HEK293 (cell line): ENCODE measurements at regions not wholly inside any gene's neighbourhood (a gene's known extent, or its start where the extent isn't known, plus 50 kb on each side); places are given as distances from the start of the nearest gene placed in this dataset.

Experiments
- CTCF ChIA-PET: fragments of 350-600 bp; formaldehyde crosslinking; extraction: SDS; loops from one replicate; lab custom pipeline; 2021; ENCODE audit warnings: antibody characterized with exemption; lab: Yijun Ruan, JAX
- POLR2A ChIA-PET: fragments of 300-600 bp; formaldehyde crosslinking; extraction: SDS; loops from one replicate; lab custom pipeline; 2020; ENCODE audit warnings: antibody characterized with exemption, inconsistent platforms; lab: Yijun Ruan, JAX
- H3K27ac ChIP-seq: fragments of 200-500 bp; sonication (Bioruptor generic); 2 replicates; pipeline ENCODE4 v1.5.1; 2014; ENCODE audit warnings: low read depth, low read length, control low read depth, inconsistent platforms; ENCODE audit errors: extremely low read depth
- H3K36me3 ChIP-seq, 2 experiments: fragments of 200-500 bp in 1 of 2; sonication (Bioruptor generic) in 1 of 2; 1 replicate in 1 of 2; 2 replicates in 1 of 2; pipeline ENCODE4 v1.5.1; 2014 to 2017; ENCODE audit warnings: inconsistent platforms in 2 of 2, low read length in 2 of 2; ENCODE audit not compliant: control insufficient read depth in 2 of 2, insufficient read depth in 1 of 2
- H3K4me1 ChIP-seq: fragments of 200-500 bp; sonication (Bioruptor generic); 2 replicates; pipeline ENCODE4 v1.5.1; 2014; ENCODE audit warnings: mild to moderate bottlenecking, low read length, inconsistent platforms; ENCODE audit not compliant: control insufficient read depth, insufficient read depth
- H3K4me3 ChIP-seq: 2 replicates; pipeline ENCODE4 v1.5.1; 2011; ENCODE audit warnings: low read depth, mild to moderate bottlenecking, control low read depth, low read length, moderate library complexity
- H3K9me3 ChIP-seq: fragments of 200-500 bp; sonication (Bioruptor generic); 2 replicates; pipeline ENCODE4 v1.5.1; 2014; ENCODE audit warnings: low read depth, low read length, inconsistent platforms; ENCODE audit not compliant: control insufficient read depth, insufficient read depth
- GFI1B ChIP-seq: fragments of 450-650 bp; formaldehyde crosslinking; IDR thresholded peaks from 2 replicates; pipeline ENCODE4 v1.5.1; 2016; ENCODE audit warnings: missing biosample characterization, missing genetic modification characterization
- GLIS1 ChIP-seq: fragments of 450-650 bp; formaldehyde crosslinking; IDR thresholded peaks from 2 replicates; pipeline ENCODE4 v1.5.1; 2016; ENCODE audit warnings: missing biosample characterization, missing genetic modification characterization
- GLIS2 ChIP-seq: fragments of 450-650 bp; formaldehyde crosslinking; IDR thresholded peaks from 2 replicates; pipeline ENCODE4 v1.5.1; 2016; ENCODE audit warnings: missing biosample characterization, missing genetic modification characterization
- HOXA7 ChIP-seq: sonication (generic); formaldehyde crosslinking; IDR thresholded peaks from 2 replicates; pipeline ENCODE4 v1.8.1; 2022; ENCODE audit warnings: missing genetic modification reagents, borderline replicate concordance
- KLF7 ChIP-seq: fragments of 450-650 bp; formaldehyde crosslinking; IDR thresholded peaks from 2 replicates; pipeline ENCODE4 v1.5.1; 2016; ENCODE audit warnings: missing biosample characterization, missing genetic modification characterization, borderline replicate concordance
- OVOL3 ChIP-seq: fragments of 450-650 bp; formaldehyde crosslinking; IDR thresholded peaks from 2 replicates; pipeline ENCODE4 v1.5.1; 2016; ENCODE audit warnings: missing biosample characterization, missing genetic modification characterization
- SP3 ChIP-seq: fragments of 450-650 bp; formaldehyde crosslinking; IDR thresholded peaks from 2 replicates; pipeline ENCODE4 v1.5.1; 2016; ENCODE audit warnings: missing biosample characterization, missing genetic modification characterization
- TRIM28 ChIP-seq: IDR thresholded peaks from 2 replicates; pipeline ENCODE4 v1.6.1; 2011; ENCODE audit warnings: low read length, control low read depth, borderline replicate concordance
- YY1 ChIP-seq: fragments of 450-650 bp; formaldehyde crosslinking; IDR thresholded peaks from 2 replicates; pipeline ENCODE4 v1.5.1; 2018; ENCODE audit warnings: missing biosample characterization, missing genetic modification characterization
- ZBTB7A ChIP-seq: fragments of 450-650 bp; formaldehyde crosslinking; IDR thresholded peaks from 2 replicates; pipeline ENCODE4 v1.5.1; 2016; ENCODE audit warnings: low read depth, missing biosample characterization, missing genetic modification characterization
- ZEB2 ChIP-seq: fragments of 450-650 bp; formaldehyde crosslinking; IDR thresholded peaks from 2 replicates; pipeline ENCODE4 v1.5.1; 2016; ENCODE audit warnings: missing biosample characterization, missing genetic modification characterization
- ZNF174 ChIP-seq: fragments of 450-650 bp; formaldehyde crosslinking; IDR thresholded peaks from 2 replicates; pipeline ENCODE4 v1.5.0; 2017; ENCODE audit warnings: missing biosample characterization, mild to moderate bottlenecking, missing genetic modification characterization
- ZNF184 ChIP-seq: fragments of 450-650 bp; IDR thresholded peaks from 2 replicates; pipeline ENCODE4 v1.5.1; 2018; ENCODE audit warnings: missing biosample characterization, mild to moderate bottlenecking, missing genetic modification characterization
- ZNF214 ChIP-seq: fragments of 450-650 bp; formaldehyde crosslinking; IDR thresholded peaks from 2 replicates; pipeline ENCODE4 v1.5.1; 2017; ENCODE audit warnings: missing biosample characterization, mild to moderate bottlenecking, missing genetic modification characterization, borderline replicate concordance
- ZNF266 ChIP-seq: fragments of 450-650 bp; formaldehyde crosslinking; IDR thresholded peaks from 2 replicates; pipeline ENCODE4 v1.5.1; 2016; ENCODE audit warnings: missing biosample characterization, missing genetic modification characterization, low read depth
- ZNF37A ChIP-seq: fragments of 450-650 bp; IDR thresholded peaks from 2 replicates; pipeline ENCODE4 v1.5.1; 2018; ENCODE audit warnings: missing biosample characterization, missing genetic modification characterization
- ZNF514 ChIP-seq: fragments of 450-650 bp; formaldehyde crosslinking; IDR thresholded peaks from 2 replicates; pipeline ENCODE4 v1.5.1; 2016; ENCODE audit warnings: missing biosample characterization, missing genetic modification characterization
- ZNF521 ChIP-seq: fragments of 450-650 bp; formaldehyde crosslinking; IDR thresholded peaks from 2 replicates; pipeline ENCODE4 v1.5.1; 2017; ENCODE audit warnings: missing biosample characterization, mild to moderate bottlenecking, missing genetic modification characterization
- ZNF555 ChIP-seq: fragments of 450-650 bp; formaldehyde crosslinking; conservative IDR thresholded peaks from 2 replicates; pipeline ENCODE4 v1.5.1; 2017; ENCODE audit warnings: missing biosample characterization, mild to moderate bottlenecking, missing genetic modification characterization, inconsistent platforms
- ZNF561 ChIP-seq: fragments of 450-650 bp; IDR thresholded peaks from 2 replicates; pipeline ENCODE4 v1.5.1; 2018; ENCODE audit warnings: missing biosample characterization, missing genetic modification characterization, borderline replicate concordance
- ZNF624 ChIP-seq: fragments of 450-650 bp; formaldehyde crosslinking; IDR thresholded peaks from 2 replicates; pipeline ENCODE4 v1.5.1; 2017; ENCODE audit warnings: missing biosample characterization, missing genetic modification characterization
- ZNF776 ChIP-seq: fragments of 450-650 bp; formaldehyde crosslinking; IDR thresholded peaks from 2 replicates; pipeline ENCODE4 v1.5.0; 2017; ENCODE audit warnings: missing biosample characterization, missing genetic modification characterization, borderline replicate concordance
- TF ChIP-seq, protein P1 (sequence below): fragments of 450-650 bp; formaldehyde crosslinking; IDR thresholded peaks from 2 replicates; pipeline ENCODE4 v1.5.1; 2016; ENCODE audit warnings: missing biosample characterization, missing genetic modification characterization
- TF ChIP-seq, protein P2 (sequence below): IDR thresholded peaks from 2 replicates; pipeline ENCODE4 v1.6.1; 2011; ENCODE audit warnings: mild to moderate bottlenecking, low read depth, low read length, borderline replicate concordance
- TF ChIP-seq, protein P3 (sequence below): fragments of 450-650 bp; formaldehyde crosslinking; IDR thresholded peaks from 2 replicates; pipeline ENCODE4 v1.5.1; 2016; ENCODE audit warnings: missing biosample characterization, missing genetic modification characterization
- TF ChIP-seq, protein P4 (sequence below): fragments of 450-650 bp; formaldehyde crosslinking; IDR thresholded peaks from 2 replicates; pipeline ENCODE4 v1.5.1; 2016; ENCODE audit warnings: missing biosample characterization, missing genetic modification characterization
- TF ChIP-seq, protein P5 (sequence below): fragments of 450-650 bp; formaldehyde crosslinking; IDR thresholded peaks from 2 replicates; pipeline ENCODE4 v1.5.1; 2016; ENCODE audit warnings: missing biosample characterization, missing genetic modification characterization
- TF ChIP-seq, protein P6 (sequence below): fragments of 450-650 bp; formaldehyde crosslinking; IDR thresholded peaks from 2 replicates; pipeline ENCODE4 v1.5.1; 2017; ENCODE audit warnings: missing biosample characterization, missing genetic modification characterization

DNA sequence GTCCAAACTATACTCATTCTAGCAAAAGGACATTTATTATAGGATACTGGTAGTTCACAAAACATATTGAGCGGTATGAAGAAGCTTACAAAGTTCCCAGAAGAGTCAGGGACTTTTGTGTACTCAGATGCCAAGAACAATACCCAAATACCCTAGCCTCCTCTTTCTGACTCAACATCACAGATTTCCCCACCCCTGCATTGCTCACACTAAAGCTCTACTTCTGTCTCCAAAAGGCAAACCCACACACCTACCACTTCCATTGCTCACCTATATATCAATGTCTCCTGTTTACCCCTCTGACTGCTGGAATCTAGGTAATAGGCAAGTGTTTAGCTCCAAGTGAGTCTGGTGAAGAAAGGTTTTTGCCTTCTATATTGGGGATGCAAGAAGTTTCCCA is 100.7 kb upstream of the HCCS start:
- ChIA-PET CTCF (interaction anchor here (0.9 to 1.1 kb wide), 2 partner anchors 17 to 1290 kb away, joined by 3 read pairs; no protein-coding TSS in a partner anchor), POLR2A (no interaction called here)
- no peak for TF ChIP-seq YY1 (tag by site-specific recombination)
- TF ChIP-seq GFI1B: no peak
- TF ChIP-seq, protein P1, sequence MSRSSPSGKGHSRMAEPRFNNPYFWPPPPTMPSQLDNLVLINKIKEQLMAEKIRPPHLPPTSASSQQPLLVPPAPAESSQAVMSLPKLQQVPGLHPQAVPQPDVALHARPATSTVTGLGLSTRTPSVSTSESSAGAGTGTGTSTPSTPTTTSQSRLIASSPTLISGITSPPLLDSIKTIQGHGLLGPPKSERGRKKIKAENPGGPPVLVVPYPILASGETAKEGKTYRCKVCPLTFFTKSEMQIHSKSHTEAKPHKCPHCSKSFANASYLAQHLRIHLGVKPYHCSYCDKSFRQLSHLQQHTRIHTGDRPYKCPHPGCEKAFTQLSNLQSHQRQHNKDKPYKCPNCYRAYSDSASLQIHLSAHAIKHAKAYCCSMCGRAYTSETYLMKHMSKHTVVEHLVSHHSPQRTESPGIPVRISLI (tag by site-specific recombination): no peak
- no peak for TF ChIP-seq OVOL3 (tag by site-specific recombination)
- no peak for TF ChIP-seq ZBTB7A (tag by site-specific recombination)
- TF ChIP-seq GLIS1: no peak
- TF ChIP-seq, protein P2, sequence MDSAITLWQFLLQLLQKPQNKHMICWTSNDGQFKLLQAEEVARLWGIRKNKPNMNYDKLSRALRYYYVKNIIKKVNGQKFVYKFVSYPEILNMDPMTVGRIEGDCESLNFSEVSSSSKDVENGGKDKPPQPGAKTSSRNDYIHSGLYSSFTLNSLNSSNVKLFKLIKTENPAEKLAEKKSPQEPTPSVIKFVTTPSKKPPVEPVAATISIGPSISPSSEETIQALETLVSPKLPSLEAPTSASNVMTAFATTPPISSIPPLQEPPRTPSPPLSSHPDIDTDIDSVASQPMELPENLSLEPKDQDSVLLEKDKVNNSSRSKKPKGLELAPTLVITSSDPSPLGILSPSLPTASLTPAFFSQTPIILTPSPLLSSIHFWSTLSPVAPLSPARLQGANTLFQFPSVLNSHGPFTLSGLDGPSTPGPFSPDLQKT: no peak
- no peak for TF ChIP-seq ZNF521
- no peak for TF ChIP-seq TRIM28
- no peak for TF ChIP-seq ZNF184 (tag by site-specific recombination)
- TF ChIP-seq ZNF514 (tag by site-specific recombination): no peak
- no peak for TF ChIP-seq ZNF624 (tag by site-specific recombination)
- TF ChIP-seq ZNF776 (tag by site-specific recombination): no peak
- TF ChIP-seq, protein P3, sequence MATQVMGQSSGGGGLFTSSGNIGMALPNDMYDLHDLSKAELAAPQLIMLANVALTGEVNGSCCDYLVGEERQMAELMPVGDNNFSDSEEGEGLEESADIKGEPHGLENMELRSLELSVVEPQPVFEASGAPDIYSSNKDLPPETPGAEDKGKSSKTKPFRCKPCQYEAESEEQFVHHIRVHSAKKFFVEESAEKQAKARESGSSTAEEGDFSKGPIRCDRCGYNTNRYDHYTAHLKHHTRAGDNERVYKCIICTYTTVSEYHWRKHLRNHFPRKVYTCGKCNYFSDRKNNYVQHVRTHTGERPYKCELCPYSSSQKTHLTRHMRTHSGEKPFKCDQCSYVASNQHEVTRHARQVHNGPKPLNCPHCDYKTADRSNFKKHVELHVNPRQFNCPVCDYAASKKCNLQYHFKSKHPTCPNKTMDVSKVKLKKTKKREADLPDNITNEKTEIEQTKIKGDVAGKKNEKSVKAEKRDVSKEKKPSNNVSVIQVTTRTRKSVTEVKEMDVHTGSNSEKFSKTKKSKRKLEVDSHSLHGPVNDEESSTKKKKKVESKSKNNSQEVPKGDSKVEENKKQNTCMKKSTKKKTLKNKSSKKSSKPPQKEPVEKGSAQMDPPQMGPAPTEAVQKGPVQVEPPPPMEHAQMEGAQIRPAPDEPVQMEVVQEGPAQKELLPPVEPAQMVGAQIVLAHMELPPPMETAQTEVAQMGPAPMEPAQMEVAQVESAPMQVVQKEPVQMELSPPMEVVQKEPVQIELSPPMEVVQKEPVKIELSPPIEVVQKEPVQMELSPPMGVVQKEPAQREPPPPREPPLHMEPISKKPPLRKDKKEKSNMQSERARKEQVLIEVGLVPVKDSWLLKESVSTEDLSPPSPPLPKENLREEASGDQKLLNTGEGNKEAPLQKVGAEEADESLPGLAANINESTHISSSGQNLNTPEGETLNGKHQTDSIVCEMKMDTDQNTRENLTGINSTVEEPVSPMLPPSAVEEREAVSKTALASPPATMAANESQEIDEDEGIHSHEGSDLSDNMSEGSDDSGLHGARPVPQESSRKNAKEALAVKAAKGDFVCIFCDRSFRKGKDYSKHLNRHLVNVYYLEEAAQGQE (tag by site-specific recombination): no peak
- no peak for TF ChIP-seq ZNF37A (tag by site-specific recombination)
- TF ChIP-seq ZEB2 (tag by site-specific recombination): no peak
- Histone ChIP-seq H3K36me3 (no peaks in the 10 kb centered on the region), H3K27ac (no peak overlapping the region), H3K4me1 (no peaks in the 10 kb centered on the region), H3K9me3 (no peaks in the 10 kb centered on the region), H3K4me3 (no peak overlapping the region)

DNA sequence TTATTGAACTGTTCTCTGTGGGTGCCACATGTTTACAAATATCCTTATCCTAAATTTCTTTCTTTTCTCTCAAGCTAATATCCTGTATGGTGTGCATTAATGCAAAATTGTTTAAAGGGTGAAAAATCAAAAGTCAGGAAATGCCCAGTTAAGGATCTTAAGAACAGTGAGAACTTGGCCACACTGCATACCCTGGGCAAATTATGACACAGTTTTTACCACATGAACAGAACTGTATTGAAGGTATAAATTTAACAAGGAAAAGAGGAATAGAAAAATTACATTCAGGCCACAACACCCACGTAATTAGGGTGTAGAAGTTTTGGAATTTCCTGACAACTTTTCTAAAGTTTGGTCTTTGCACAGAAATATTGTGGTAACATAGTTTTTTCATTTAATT is 94.4 kb upstream of the HCCS start:
- Histone ChIP-seq H3K27ac (no peak overlapping the region), H3K36me3 (no peaks in the 10 kb centered on the region), H3K4me3 (no peak overlapping the region), H3K4me1 (no peaks in the 10 kb centered on the region), H3K9me3 (no peaks in the 10 kb centered on the region)
- ChIA-PET CTCF (no interaction called here), POLR2A (no interaction called here)
- TF ChIP-seq, protein P4, sequence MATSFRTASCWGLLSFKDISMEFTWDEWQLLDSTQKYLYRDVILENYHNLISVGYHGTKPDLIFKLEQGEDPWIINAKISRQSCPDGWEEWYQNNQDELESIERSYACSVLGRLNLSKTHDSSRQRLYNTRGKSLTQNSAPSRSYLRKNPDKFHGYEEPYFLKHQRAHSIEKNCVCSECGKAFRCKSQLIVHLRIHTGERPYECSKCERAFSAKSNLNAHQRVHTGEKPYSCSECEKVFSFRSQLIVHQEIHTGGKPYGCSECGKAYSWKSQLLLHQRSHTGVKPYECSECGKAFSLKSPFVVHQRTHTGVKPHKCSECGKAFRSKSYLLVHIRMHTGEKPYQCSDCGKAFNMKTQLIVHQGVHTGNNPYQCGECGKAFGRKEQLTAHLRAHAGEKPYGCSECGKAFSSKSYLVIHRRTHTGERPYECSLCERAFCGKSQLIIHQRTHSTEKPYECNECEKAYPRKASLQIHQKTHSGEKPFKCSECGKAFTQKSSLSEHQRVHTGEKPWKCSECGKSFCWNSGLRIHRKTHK (tag by site-specific recombination): no peak
- TF ChIP-seq ZNF214 (no peak), SP3 (no peak), HOXA7 (CRISPR knock-in tag) (no peak), ZNF266 (tag by site-specific recombination) (no peak), ZNF555 (tag by site-specific recombination) (no peak), GLIS2 (tag by site-specific recombination) (no peak), ZNF561 (tag by site-specific recombination) (no peak), ZNF174 (tag by site-specific recombination) (no peak), KLF7 (tag by site-specific recombination) (no peak)
- TF ChIP-seq, protein P5, sequence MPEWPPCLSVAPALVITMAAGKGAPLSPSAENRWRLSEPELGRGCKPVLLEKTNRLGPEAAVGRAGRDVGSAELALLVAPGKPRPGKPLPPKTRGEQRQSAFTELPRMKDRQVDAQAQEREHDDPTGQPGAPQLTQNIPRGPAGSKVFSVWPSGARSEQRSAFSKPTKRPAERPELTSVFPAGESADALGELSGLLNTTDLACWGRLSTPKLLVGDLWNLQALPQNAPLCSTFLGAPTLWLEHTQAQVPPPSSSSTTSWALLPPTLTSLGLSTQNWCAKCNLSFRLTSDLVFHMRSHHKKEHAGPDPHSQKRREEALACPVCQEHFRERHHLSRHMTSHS (tag by site-specific recombination): no peak
- TF ChIP-seq, protein P6, sequence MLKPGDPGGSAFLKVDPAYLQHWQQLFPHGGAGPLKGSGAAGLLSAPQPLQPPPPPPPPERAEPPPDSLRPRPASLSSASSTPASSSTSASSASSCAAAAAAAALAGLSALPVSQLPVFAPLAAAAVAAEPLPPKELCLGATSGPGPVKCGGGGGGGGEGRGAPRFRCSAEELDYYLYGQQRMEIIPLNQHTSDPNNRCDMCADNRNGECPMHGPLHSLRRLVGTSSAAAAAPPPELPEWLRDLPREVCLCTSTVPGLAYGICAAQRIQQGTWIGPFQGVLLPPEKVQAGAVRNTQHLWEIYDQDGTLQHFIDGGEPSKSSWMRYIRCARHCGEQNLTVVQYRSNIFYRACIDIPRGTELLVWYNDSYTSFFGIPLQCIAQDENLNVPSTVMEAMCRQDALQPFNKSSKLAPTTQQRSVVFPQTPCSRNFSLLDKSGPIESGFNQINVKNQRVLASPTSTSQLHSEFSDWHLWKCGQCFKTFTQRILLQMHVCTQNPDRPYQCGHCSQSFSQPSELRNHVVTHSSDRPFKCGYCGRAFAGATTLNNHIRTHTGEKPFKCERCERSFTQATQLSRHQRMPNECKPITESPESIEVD (tag by site-specific recombination): no peak
